Mucosa of rectum (tissue), 2 donors: ENCODE measurements at regions not wholly inside any gene's neighbourhood (a gene's known extent, or its start where the extent isn't known, plus 50 kb on each side); places are given as distances from the start of the nearest gene placed in this dataset.

ENCODE experiments used
- H3K27ac ChIP-seq, 2 donors: one replicate each; pipeline ENCODE4 v1.7.0; 2013; ENCODE audit warnings: inconsistent platforms in 2 of 2, low read depth in 2 of 2, low read length in 2 of 2
- H3K27me3 ChIP-seq, 2 donors: one replicate each; pipeline ENCODE4 v1.7.0; 2013; ENCODE audit warnings: low read length in 2 of 2; ENCODE audit not compliant: control insufficient read depth in 2 of 2, insufficient read depth in 2 of 2
- H3K36me3 ChIP-seq, 2 donors: one replicate each; pipeline ENCODE4 v1.7.0; 2013; ENCODE audit warnings: low read length in 2 of 2; ENCODE audit not compliant: control insufficient read depth in 2 of 2, insufficient read depth in 2 of 2
- H3K4me1 ChIP-seq, 2 donors: one replicate each; pipeline ENCODE4 v1.7.0; 2013; ENCODE audit warnings: low read length in 2 of 2, mild to moderate bottlenecking in 1 of 2; ENCODE audit not compliant: control insufficient read depth in 2 of 2, insufficient read depth in 2 of 2
- H3K4me3 ChIP-seq, 2 donors: one replicate each; pipeline ENCODE4 v1.7.0; 2013; ENCODE audit warnings: low read length in 2 of 2
- H3K9ac ChIP-seq, 2 donors: one replicate each; pipeline ENCODE4 v1.7.0; 2013; ENCODE audit warnings: low read length in 2 of 2, low read depth in 1 of 2, mild to moderate bottlenecking in 1 of 2
- H3K9me3 ChIP-seq, 2 donors: one replicate each; pipeline ENCODE4 v1.7.0; 2013; ENCODE audit warnings: low read length in 2 of 2; ENCODE audit not compliant: control insufficient read depth in 2 of 2
- donor health status: healthy.
- donor health status: Normal muscosa, but diverticular disease.

GRCh38 chr14:101075801-101076413 is 172.4 kb upstream of the RTL1 start:
- no peak overlapping the region for H3K4me3 ChIP-seq
- no peaks in the 10 kb centered on the region for H3K36me3 ChIP-seq
- peaks cover 0 to 18% of the 10 kb centered on the region in 2 donors for H3K27me3 ChIP-seq
- H3K4me1 ChIP-seq = peaks cover 0 to 4% of the 10 kb centered on the region in 2 donors
- no peak overlapping the region for H3K27ac ChIP-seq
- no peaks in the 10 kb centered on the region for H3K9me3 ChIP-seq
- no peak overlapping the region for H3K9ac ChIP-seq

- Histone ChIP-seq H3K4me3 (no peak overlapping the region), H3K4me1 (peaks cover 0 to 4% of the 10 kb centered on the region in 2 donors), H3K9ac (no peak overlapping the region), H3K36me3 (no peaks in the 10 kb centered on the region), H3K27ac (no peak overlapping the region), H3K27me3 (peaks cover 0 to 18% of the 10 kb centered on the region in 2 donors), H3K9me3 (no peaks in the 10 kb centered on the region)
Observed at GRCh38 chr14:101076451-101077198, 173.1 kb upstream of the RTL1 start.

- peaks cover 2 to 18% of the 10 kb centered on the region in 2 donors for H3K27me3 ChIP-seq
- no peaks in the 10 kb centered on the region for H3K36me3 ChIP-seq
- H3K27ac ChIP-seq = no peak overlapping the region
- no peak overlapping the region for H3K4me3 ChIP-seq
- peaks cover 0 to 4% of the 10 kb centered on the region in 2 donors for H3K4me1 ChIP-seq
- no peak overlapping the region for H3K9ac ChIP-seq
- H3K9me3 ChIP-seq = no peaks in the 10 kb centered on the region
Observed at GRCh38 chr14:101077481-101078074, 174.1 kb upstream of the RTL1 start.

GRCh38 chr14:101078170-101078891 is 174.8 kb upstream of the RTL1 start:
- Histone ChIP-seq H3K4me3 (no peak overlapping the region), H3K36me3 (no peaks in the 10 kb centered on the region), H3K27me3 (peaks cover 2 to 20% of the 10 kb centered on the region in 2 donors), H3K4me1 (no peaks in the 10 kb centered on the region), H3K9ac (no peak overlapping the region), H3K9me3 (no peaks in the 10 kb centered on the region), H3K27ac (no peak overlapping the region)

GRCh38 chr14:101078892-101079221 is 175.3 kb upstream of the RTL1 start:
- Histone ChIP-seq H3K9me3 (no peaks in the 10 kb centered on the region), H3K9ac (no peak overlapping the region), H3K36me3 (no peaks in the 10 kb centered on the region), H3K4me1 (no peaks in the 10 kb centered on the region), H3K4me3 (no peak overlapping the region), H3K27me3 (peaks cover 2 to 20% of the 10 kb centered on the region in 2 donors), H3K27ac (no peak overlapping the region)

- Histone ChIP-seq H3K27me3 (peaks cover 2 to 16% of the 10 kb centered on the region in 2 donors), H3K4me1 (no peaks in the 10 kb centered on the region), H3K27ac (no peak overlapping the region), H3K9me3 (no peaks in the 10 kb centered on the region), H3K4me3 (no peak overlapping the region), H3K9ac (no peak overlapping the region), H3K36me3 (no peaks in the 10 kb centered on the region)
Observed at GRCh38 chr14:101080922-101081593, 177.5 kb upstream of the RTL1 start.

GRCh38 chr14:101082036-101082435 is 178.5 kb upstream of the RTL1 start:
- Histone ChIP-seq H3K9ac (no peak overlapping the region), H3K36me3 (no peaks in the 10 kb centered on the region)

GRCh38 chr14:101082436-101083384 is 179.2 kb upstream of the RTL1 start:
- Histone ChIP-seq H3K27me3 (peaks cover 2 to 13% of the 10 kb centered on the region in 2 donors), H3K27ac (no peak overlapping the region), H3K4me1 (no peaks in the 10 kb centered on the region), H3K9ac (no peak overlapping the region), H3K9me3 (no peaks in the 10 kb centered on the region), H3K4me3 (no peak overlapping the region), H3K36me3 (no peaks in the 10 kb centered on the region)

More at GRCh38 chr14:101082036-101082435, 178.5 kb upstream of the RTL1 start:
- Histone ChIP-seq H3K9me3 (no peaks in the 10 kb centered on the region), H3K27ac (no peak overlapping the region), H3K27me3 (peaks cover 2 to 16% of the 10 kb centered on the region in 2 donors), H3K4me1 (no peaks in the 10 kb centered on the region), H3K4me3 (no peak overlapping the region)
